ENCODE measurements at regions not wholly inside any gene's neighbourhood (a gene's known extent, or its start where the extent isn't known, plus 50 kb on each side); places are given as distances from the start of the nearest gene placed in this dataset.
"Not testable (repeated sequence)": the region's sequence is repeated elsewhere in the genome, so short reads cannot be mapped to it uniquely, and the experiment has no call there.

DNA sequence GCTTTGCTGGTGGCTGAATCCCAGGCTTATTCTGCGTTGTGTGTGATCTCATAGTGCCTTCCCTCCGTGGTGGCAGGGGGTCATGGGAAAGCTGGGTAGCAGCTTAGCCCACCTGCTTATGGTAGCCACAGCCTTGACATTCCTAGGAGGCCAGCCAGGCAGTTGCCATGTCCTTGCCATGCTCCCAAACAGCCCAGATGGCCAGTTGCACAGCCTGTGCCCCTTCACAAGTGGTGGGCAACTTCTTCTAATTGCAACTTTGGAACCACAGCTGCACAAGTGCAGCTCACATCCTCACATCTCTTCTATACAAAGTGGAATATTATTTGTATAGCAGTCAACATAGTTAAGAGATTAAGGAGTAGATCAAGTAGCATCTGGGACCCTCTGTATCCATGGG, 136.6 kb upstream of the PELI1 start:
- H3F3A ChIP-seq (replicated peaks; ENCODE audit: low read depth); ATAC-seq; DNase-seq (ENCODE audit: low spot score); H3K27ac ChIP-seq (ENCODE audit: low read depth); H3K79me2 ChIP-seq (replicated peaks; ENCODE audit: insufficient read depth); H4K20me1 ChIP-seq (replicated peaks; ENCODE audit: insufficient read depth); H3K27ac Mint-ChIP-seq; H3K9me3 Mint-ChIP-seq; H3K4me3 Mint-ChIP-seq; H2AFZ ChIP-seq; H3K9me2 ChIP-seq (ENCODE audit: insufficient read depth); H3K4me2 ChIP-seq; H3K27me3 ChIP-seq (ENCODE audit: insufficient read depth); H3K36me3 Mint-ChIP-seq (ENCODE audit: low read depth); H3K36me3 ChIP-seq (ENCODE audit: insufficient read depth); H3K4me3 ChIP-seq: not testable (repeated sequence)
- H3K4me1 ChIP-seq (ENCODE audit: insufficient read depth), result peaks cover 25% of the 10 kb centered on the region
- Mint-ChIP-seq H3K4me1 (peaks cover 44% of the 10 kb centered on the region), H3K27me3 (ENCODE audit: insufficient read depth, low read depth, poor library complexity) (peaks cover 13% of the 10 kb centered on the region)

DNA sequence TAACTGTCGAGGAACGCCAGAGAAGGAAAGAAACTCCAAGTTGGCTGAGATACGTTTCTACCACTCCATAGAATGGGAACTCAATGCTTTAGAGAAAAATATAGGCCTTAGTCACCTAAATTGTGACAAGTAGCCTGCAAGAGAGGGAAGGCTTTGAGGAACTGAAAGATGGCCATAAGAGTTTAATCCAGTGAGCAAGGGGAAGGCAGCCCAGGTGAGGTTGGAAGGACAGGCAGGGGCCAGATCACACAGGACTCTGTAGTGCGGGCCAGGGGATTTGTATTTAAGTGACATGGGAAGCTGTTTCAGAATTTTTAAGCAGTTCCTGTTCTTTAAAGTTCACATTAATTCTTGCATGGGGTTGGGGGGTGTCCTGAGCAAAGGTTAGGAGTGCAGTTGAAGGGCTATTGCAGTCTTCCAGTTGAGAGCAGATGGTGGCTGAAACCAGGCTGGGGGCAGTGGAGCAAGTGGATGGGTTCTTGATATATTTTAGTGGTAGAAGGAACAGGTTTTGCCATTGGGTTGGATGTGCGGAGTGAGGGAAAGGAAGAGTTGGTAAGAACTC, 138.9 kb upstream of the PELI1 start:
- Histone ChIP-seq H3K36me3 (ENCODE audit: insufficient read depth) (no peaks in the 10 kb centered on the region), H2AFZ (no peak overlapping the region), H3K4me2 (no peak overlapping the region), H3K79me2 (replicated peaks; ENCODE audit: insufficient read depth) (no peaks in the 10 kb centered on the region), H3K27me3 (ENCODE audit: insufficient read depth) (peaks cover 17% of the 10 kb centered on the region; the same call in 1 of the 2 replicates), H3K4me1 (ENCODE audit: insufficient read depth) (peaks cover 40% of the 10 kb centered on the region), H3F3A (replicated peaks; ENCODE audit: low read depth) (peaks cover 4% of the 10 kb centered on the region; the same call in 1 of the 2 replicates), H3K4me3 (no peak overlapping the region), H3K27ac (ENCODE audit: low read depth) (no peak overlapping the region), H4K20me1 (replicated peaks; ENCODE audit: insufficient read depth) (no peaks in the 10 kb centered on the region), H3K9me2 (ENCODE audit: insufficient read depth) (no peaks in the 10 kb centered on the region)
- Mint-ChIP-seq H3K4me3 (no peak overlapping the region), H3K27me3 (ENCODE audit: insufficient read depth, low read depth, poor library complexity) (no peaks in the 10 kb centered on the region), H3K36me3 (ENCODE audit: low read depth) (no peaks in the 10 kb centered on the region), H3K9me3 (no peaks in the 10 kb centered on the region), H3K27ac (no peak overlapping the region), H3K4me1 (peaks cover 39% of the 10 kb centered on the region)
- no peak for DNase-seq (ENCODE audit: low spot score)
- no peak for TF ChIP-seq ZNF331 (CRISPR knock-in tag; IDR thresholded peaks at IDR 0.05; ENCODE audit: low read depth)
- no peak for TF ChIP-seq ZNF114 (CRISPR knock-in tag; IDR thresholded peaks at IDR 0.05)
- TF ChIP-seq CREB1 (CRISPR knock-in tag; IDR thresholded peaks at IDR 0.05; ENCODE audit: low read depth), result no peak
- no peak for TF ChIP-seq STAT1 (IDR thresholded peaks at IDR 0.05; ENCODE audit: unreplicated experiment)
- TF ChIP-seq POLR2AphosphoS5 (IDR thresholded peaks at IDR 0.05; ENCODE audit: low read depth), result no peak
- TF ChIP-seq EZH2phosphoT487 (IDR thresholded peaks at IDR 0.05; ENCODE audit: unreplicated experiment), result no peak
- no peak for TF ChIP-seq NANOG (IDR thresholded peaks at IDR 0.05; ENCODE audit: borderline replicate concordance)
- TF ChIP-seq, protein P1, sequence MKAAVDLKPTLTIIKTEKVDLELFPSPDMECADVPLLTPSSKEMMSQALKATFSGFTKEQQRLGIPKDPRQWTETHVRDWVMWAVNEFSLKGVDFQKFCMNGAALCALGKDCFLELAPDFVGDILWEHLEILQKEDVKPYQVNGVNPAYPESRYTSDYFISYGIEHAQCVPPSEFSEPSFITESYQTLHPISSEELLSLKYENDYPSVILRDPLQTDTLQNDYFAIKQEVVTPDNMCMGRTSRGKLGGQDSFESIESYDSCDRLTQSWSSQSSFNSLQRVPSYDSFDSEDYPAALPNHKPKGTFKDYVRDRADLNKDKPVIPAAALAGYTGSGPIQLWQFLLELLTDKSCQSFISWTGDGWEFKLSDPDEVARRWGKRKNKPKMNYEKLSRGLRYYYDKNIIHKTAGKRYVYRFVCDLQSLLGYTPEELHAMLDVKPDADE (IDR thresholded peaks at IDR 0.05), result no peak
- TF ChIP-seq, protein P2, sequence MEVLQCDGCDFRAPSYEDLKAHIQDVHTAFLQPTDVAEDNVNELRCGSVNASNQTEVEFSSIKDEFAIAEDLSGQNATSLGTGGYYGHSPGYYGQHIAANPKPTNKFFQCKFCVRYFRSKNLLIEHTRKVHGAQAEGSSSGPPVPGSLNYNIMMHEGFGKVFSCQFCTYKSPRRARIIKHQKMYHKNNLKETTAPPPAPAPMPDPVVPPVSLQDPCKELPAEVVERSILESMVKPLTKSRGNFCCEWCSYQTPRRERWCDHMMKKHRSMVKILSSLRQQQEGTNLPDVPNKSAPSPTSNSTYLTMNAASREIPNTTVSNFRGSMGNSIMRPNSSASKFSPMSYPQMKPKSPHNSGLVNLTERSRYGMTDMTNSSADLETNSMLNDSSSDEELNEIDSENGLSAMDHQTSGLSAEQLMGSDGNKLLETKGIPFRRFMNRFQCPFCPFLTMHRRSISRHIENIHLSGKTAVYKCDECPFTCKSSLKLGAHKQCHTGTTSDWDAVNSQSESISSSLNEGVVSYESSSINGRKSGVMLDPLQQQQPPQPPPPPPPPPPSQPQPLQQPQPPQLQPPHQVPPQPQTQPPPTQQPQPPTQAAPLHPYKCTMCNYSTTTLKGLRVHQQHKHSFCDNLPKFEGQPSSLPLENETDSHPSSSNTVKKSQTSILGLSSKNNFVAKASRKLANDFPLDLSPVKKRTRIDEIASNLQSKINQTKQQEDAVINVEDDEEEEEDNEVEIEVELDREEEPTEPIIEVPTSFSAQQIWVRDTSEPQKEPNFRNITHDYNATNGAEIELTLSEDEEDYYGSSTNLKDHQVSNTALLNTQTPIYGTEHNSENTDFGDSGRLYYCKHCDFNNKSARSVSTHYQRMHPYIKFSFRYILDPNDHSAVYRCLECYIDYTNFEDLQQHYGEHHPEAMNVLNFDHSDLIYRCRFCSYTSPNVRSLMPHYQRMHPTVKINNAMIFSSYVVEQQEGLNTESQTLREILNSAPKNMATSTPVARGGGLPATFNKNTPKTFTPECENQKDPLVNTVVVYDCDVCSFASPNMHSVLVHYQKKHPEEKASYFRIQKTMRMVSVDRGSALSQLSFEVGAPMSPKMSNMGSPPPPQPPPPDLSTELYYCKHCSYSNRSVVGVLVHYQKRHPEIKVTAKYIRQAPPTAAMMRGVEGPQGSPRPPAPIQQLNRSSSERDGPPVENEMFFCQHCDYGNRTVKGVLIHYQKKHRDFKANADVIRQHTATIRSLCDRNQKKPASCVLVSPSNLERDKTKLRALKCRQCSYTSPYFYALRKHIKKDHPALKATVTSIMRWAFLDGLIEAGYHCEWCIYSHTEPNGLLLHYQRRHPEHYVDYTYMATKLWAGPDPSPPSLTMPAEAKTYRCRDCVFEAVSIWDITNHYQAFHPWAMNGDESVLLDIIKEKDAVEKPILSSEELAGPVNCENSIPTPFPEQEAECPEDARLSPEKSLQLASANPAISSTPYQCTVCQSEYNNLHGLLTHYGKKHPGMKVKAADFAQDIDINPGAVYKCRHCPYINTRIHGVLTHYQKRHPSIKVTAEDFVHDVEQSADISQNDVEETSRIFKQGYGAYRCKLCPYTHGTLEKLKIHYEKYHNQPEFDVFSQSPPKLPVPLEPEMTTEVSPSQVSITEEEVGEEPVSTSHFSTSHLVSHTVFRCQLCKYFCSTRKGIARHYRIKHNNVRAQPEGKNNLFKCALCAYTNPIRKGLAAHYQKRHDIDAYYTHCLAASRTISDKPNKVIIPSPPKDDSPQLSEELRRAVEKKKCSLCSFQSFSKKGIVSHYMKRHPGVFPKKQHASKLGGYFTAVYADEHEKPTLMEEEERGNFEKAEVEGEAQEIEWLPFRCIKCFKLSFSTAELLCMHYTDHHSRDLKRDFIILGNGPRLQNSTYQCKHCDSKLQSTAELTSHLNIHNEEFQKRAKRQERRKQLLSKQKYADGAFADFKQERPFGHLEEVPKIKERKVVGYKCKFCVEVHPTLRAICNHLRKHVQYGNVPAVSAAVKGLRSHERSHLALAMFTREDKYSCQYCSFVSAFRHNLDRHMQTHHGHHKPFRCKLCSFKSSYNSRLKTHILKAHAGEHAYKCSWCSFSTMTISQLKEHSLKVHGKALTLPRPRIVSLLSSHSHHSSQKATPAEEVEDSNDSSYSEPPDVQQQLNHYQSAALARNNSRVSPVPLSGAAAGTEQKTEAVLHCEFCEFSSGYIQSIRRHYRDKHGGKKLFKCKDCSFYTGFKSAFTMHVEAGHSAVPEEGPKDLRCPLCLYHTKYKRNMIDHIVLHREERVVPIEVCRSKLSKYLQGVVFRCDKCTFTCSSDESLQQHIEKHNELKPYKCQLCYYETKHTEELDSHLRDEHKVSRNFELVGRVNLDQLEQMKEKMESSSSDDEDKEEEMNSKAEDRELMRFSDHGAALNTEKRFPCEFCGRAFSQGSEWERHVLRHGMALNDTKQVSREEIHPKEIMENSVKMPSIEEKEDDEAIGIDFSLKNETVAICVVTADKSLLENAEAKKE (CRISPR knock-in tag; IDR thresholded peaks at IDR 0.05), result no peak
- TF ChIP-seq, protein P3, sequence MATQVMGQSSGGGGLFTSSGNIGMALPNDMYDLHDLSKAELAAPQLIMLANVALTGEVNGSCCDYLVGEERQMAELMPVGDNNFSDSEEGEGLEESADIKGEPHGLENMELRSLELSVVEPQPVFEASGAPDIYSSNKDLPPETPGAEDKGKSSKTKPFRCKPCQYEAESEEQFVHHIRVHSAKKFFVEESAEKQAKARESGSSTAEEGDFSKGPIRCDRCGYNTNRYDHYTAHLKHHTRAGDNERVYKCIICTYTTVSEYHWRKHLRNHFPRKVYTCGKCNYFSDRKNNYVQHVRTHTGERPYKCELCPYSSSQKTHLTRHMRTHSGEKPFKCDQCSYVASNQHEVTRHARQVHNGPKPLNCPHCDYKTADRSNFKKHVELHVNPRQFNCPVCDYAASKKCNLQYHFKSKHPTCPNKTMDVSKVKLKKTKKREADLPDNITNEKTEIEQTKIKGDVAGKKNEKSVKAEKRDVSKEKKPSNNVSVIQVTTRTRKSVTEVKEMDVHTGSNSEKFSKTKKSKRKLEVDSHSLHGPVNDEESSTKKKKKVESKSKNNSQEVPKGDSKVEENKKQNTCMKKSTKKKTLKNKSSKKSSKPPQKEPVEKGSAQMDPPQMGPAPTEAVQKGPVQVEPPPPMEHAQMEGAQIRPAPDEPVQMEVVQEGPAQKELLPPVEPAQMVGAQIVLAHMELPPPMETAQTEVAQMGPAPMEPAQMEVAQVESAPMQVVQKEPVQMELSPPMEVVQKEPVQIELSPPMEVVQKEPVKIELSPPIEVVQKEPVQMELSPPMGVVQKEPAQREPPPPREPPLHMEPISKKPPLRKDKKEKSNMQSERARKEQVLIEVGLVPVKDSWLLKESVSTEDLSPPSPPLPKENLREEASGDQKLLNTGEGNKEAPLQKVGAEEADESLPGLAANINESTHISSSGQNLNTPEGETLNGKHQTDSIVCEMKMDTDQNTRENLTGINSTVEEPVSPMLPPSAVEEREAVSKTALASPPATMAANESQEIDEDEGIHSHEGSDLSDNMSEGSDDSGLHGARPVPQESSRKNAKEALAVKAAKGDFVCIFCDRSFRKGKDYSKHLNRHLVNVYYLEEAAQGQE (IDR thresholded peaks at IDR 0.05; ENCODE audit: unreplicated experiment), result no peak
- TF ChIP-seq EZH2 (IDR thresholded peaks at IDR 0.05; ENCODE audit: low read depth, unreplicated experiment), result no peak
- no peak for ATAC-seq

Measured in GM23338 (cell line).